ENCODE measurements at regions not wholly inside any gene's neighbourhood (a gene's known extent, or its start where the extent isn't known, plus 50 kb on each side); places are given as distances from the start of the nearest gene placed in this dataset.

DNA sequence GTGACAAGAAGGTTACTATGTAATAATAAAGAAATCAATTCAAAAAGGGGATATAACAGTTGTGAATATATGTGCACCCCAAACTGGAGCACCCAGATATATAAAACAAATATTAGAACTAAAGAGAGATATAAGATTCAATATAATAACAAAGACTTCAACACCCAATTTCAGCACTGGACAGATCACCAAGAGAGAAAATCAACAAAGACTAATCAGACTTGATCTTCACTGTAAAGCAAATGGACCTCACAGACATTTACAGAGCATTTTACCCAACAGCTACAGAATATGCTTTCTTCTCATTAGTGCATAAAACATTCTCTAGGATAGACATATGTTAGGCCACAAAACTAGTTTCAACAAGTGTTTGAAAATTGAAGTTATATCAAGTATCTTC is 287.7 kb downstream of the DSC3 start:
- TF ChIP-seq, protein P1, sequence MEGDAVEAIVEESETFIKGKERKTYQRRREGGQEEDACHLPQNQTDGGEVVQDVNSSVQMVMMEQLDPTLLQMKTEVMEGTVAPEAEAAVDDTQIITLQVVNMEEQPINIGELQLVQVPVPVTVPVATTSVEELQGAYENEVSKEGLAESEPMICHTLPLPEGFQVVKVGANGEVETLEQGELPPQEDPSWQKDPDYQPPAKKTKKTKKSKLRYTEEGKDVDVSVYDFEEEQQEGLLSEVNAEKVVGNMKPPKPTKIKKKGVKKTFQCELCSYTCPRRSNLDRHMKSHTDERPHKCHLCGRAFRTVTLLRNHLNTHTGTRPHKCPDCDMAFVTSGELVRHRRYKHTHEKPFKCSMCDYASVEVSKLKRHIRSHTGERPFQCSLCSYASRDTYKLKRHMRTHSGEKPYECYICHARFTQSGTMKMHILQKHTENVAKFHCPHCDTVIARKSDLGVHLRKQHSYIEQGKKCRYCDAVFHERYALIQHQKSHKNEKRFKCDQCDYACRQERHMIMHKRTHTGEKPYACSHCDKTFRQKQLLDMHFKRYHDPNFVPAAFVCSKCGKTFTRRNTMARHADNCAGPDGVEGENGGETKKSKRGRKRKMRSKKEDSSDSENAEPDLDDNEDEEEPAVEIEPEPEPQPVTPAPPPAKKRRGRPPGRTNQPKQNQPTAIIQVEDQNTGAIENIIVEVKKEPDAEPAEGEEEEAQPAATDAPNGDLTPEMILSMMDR (conservative IDR thresholded peaks at IDR 0.05 in 1 of 2, IDR thresholded peaks at IDR 0.05 in 1 of 2; ENCODE audit: low read depth in 1 of 2, low read length in 2 of 2) = no peak
- no peak for TF ChIP-seq EZH2 (IDR thresholded peaks at IDR 0.05; ENCODE audit: low read length, missing control alignments)

Data from fibroblast of lung (primary cell).